C4-2B (cell line): ENCODE measurements at regions not wholly inside any gene's neighbourhood (a gene's known extent, or its start where the extent isn't known, plus 50 kb on each side); places are given as distances from the start of the nearest gene placed in this dataset.
"Not testable (repeated sequence)": the region's sequence is repeated elsewhere in the genome, so short reads cannot be mapped to it uniquely, and the experiment has no call there.

ENCODE experiments used
- CTCF ChIP-seq: fragments of 450-650 bp; conservative IDR thresholded peaks from 2 replicates; pipeline ENCODE4 v1.5.1; 2017; ENCODE audit warnings: mild to moderate bottlenecking
- ZFX ChIP-seq: fragments of 450-650 bp; IDR thresholded peaks from 2 replicates; pipeline ENCODE4 v1.6.1; 2017

GRCh38 chr15:101877649-101878048 lies 65.6 kb downstream of the OR4F15 start:
- TF ChIP-seq CTCF: peak; percentile 43
- not testable (repeated sequence) for TF ChIP-seq ZFX
